Thyroid gland (tissue), 4 donors: ENCODE measurements at regions not wholly inside any gene's neighbourhood (a gene's known extent, or its start where the extent isn't known, plus 50 kb on each side); places are given as distances from the start of the nearest gene placed in this dataset.

Source experiments
- DNase-seq, 2 donors: peaks; one replicate each; pipeline ENCODE4 v3.0.0-alpha.2; 2019
- H3K27ac ChIP-seq, 3 donors: fragments of 200-600 bp; sonication (generic); 1 replicate in 2 of 3; 2 replicates in 1 of 3; pipeline ENCODE4 v1.5.1; 2016 to 2019; ENCODE audit warnings: mild to moderate bottlenecking in 1 of 3, moderate library complexity in 1 of 3
- H3K27me3 ChIP-seq: fragments of 200-600 bp; sonication (generic); one replicate; pipeline ENCODE4 v1.5.1; 2019
- H3K36me3 ChIP-seq, 2 donors: fragments of 200-600 bp; sonication (generic); one replicate each; pipeline ENCODE4 v1.5.1; 2016 to 2019
- H3K4me1 ChIP-seq, 2 donors: fragments of 200-600 bp; sonication (generic); one replicate each; pipeline ENCODE4 v1.5.1; 2017 to 2019
- H3K4me3 ChIP-seq, 3 donors: fragments of 200-600 bp; sonication (generic); replicated peaks in 1 of 3; 1 replicate in 2 of 3; 2 replicates in 1 of 3; pipeline ENCODE4 v1.5.1; 2016; ENCODE audit warnings: mild to moderate bottlenecking in 1 of 3
- H3K9me3 ChIP-seq: fragments of 200-600 bp; sonication (generic); one replicate; pipeline ENCODE4 v1.5.1; 2017
- CTCF ChIP-seq, 6 experiments: fragments of 200-600 bp in 3 of 6; fragments of 450-650 bp in 3 of 6; sonication (generic) in 3 of 6; IDR thresholded peaks; one replicate each; pipeline ENCODE4 v1.5.1; 2016 to 2019; ENCODE audit warnings: antibody characterized with exemption in 6 of 6, mild to moderate bottlenecking in 2 of 6, inconsistent platforms in 1 of 6, moderate library complexity in 1 of 6
- POLR2A ChIP-seq, 2 donors: fragments of 450-650 bp; IDR thresholded peaks; one replicate each; pipeline ENCODE4 v1.6.1; 2017; ENCODE audit warnings: antibody characterized with exemption in 2 of 2, mild to moderate bottlenecking in 2 of 2, moderate library complexity in 1 of 2
- WGBS, 2 donors: methylation state at CpG; one replicate each; pipeline ENCODE4 v1.1.5; 2017; 5-methylcytosine and 5-hydroxymethylcytosine counted together
- intact Hi-C: fragments of 100-400 bp; cut with DNase I; formaldehyde crosslinking; loops from one replicate; pipeline ENCODE4 v1.15.1; 2023

- intact Hi-C loops = no loop called here
- no peak for TF ChIP-seq CTCF (IDR thresholded peaks at IDR 0.05)
- no peaks in the 10 kb centered on the region for H3K36me3 ChIP-seq
- DNase-seq = no peak
- 95 to 96% methylated on average over 10 of the region's 10 CpGs for WGBS, 2 donors
- H3K27ac ChIP-seq = no peak overlapping the region
- H3K27me3 ChIP-seq = no peaks in the 10 kb centered on the region
- no peak overlapping the region for H3K4me3 ChIP-seq
- no peaks in the 10 kb centered on the region for H3K4me1 ChIP-seq
- H3K9me3 ChIP-seq = no peaks in the 10 kb centered on the region
Measured at GRCh38 chr20:51970858-51971257, 168.5 kb upstream of the SALL4 start.

- H3K4me1 ChIP-seq = no peaks in the 10 kb centered on the region
- H3K27me3 ChIP-seq = no peaks in the 10 kb centered on the region
- H3K9me3 ChIP-seq = no peaks in the 10 kb centered on the region
- H3K4me3 ChIP-seq = no peak overlapping the region
- intact Hi-C loops = no loop called here
- H3K36me3 ChIP-seq = no peaks in the 10 kb centered on the region
- no peak overlapping the region for H3K27ac ChIP-seq
- no peak for DNase-seq
- 88 to 96% methylated on average over 5 of the region's 5 CpGs for WGBS, 2 donors
- TF ChIP-seq POLR2A (IDR thresholded peaks at IDR 0.05) = no peak
- no peak for TF ChIP-seq CTCF (IDR thresholded peaks at IDR 0.05)
Measured at GRCh38 chr20:51969191-51969590, 166.9 kb upstream of the SALL4 start.

- Histone ChIP-seq H3K4me3 (no peak overlapping the region), H3K36me3 (no peaks in the 10 kb centered on the region), H3K4me1 (no peaks in the 10 kb centered on the region), H3K9me3 (no peaks in the 10 kb centered on the region), H3K27me3 (no peaks in the 10 kb centered on the region), H3K27ac (no peak overlapping the region)
- DNase-seq = no peak
- TF ChIP-seq POLR2A (IDR thresholded peaks at IDR 0.05) (no peak), CTCF (IDR thresholded peaks at IDR 0.05) (no peak)
- 93 to 99% methylated on average over 4 of the region's 4 CpGs for WGBS, 2 donors
- intact Hi-C loops = no loop called here
Measured at GRCh38 chr20:51968151-51968550, 165.8 kb upstream of the SALL4 start.

GRCh38 chr20:51966296-51966971 is 164.1 kb upstream of the SALL4 start:
- DNase-seq = peak; percentile 56
- Histone ChIP-seq H3K4me3 (no peak overlapping the region), H3K27ac (no peak overlapping the region), H3K36me3 (no peaks in the 10 kb centered on the region), H3K9me3 (no peaks in the 10 kb centered on the region), H3K27me3 (no peaks in the 10 kb centered on the region), H3K4me1 (no peaks in the 10 kb centered on the region)
- intact Hi-C loops = no loop called here
- WGBS, 2 donors = 50 to 54% methylated on average over 8 of the region's 8 CpGs
- TF ChIP-seq POLR2A (IDR thresholded peaks at IDR 0.05) (no peak), CTCF (IDR thresholded peaks at IDR 0.05) (peak in 5 of 6 experiments; percentile 35 to 59 (median 49))

GRCh38 chr20:51961964-51962761 is 159.8 kb upstream of the SALL4 start:
- H3K4me1 ChIP-seq = no peaks in the 10 kb centered on the region
- TF ChIP-seq POLR2A (IDR thresholded peaks at IDR 0.05) (no peak), CTCF (IDR thresholded peaks at IDR 0.05) (no peak)
- no peak overlapping the region for H3K4me3 ChIP-seq
- H3K9me3 ChIP-seq = no peaks in the 10 kb centered on the region
- H3K27ac ChIP-seq = no peak overlapping the region
- no peaks in the 10 kb centered on the region for H3K36me3 ChIP-seq
- WGBS, 2 donors = 65 to 68% methylated on average over 11 of the region's 11 CpGs
- intact Hi-C loops = no loop called here
- no peak for DNase-seq
- H3K27me3 ChIP-seq = no peaks in the 10 kb centered on the region
